Tibial nerve (tissue), 4 donors: ENCODE measurements at regions not wholly inside any gene's neighbourhood (a gene's known extent, or its start where the extent isn't known, plus 50 kb on each side); places are given as distances from the start of the nearest gene placed in this dataset. TPM values are rescaled to one million over a fixed set of nuclear protein-coding genes. Genes with fewer than 3 reads are reported as not detected.

Experiments
- DNase-seq, 2 donors: peaks; one replicate each; pipeline ENCODE4 v3.0.0-alpha.2; 2019; ENCODE audit warnings: low spot score in 2 of 2
- H3K27ac ChIP-seq, 4 donors: fragments of 200-600 bp; sonication (generic) in 3 of 4; one replicate each; pipeline ENCODE4 v1.5.1; 2017 to 2019; ENCODE audit warnings: mild to moderate bottlenecking in 1 of 4
- H3K27me3 ChIP-seq, 2 donors: fragments of 200-600 bp; sonication (generic) in 1 of 2; one replicate each; pipeline versions ENCODE4 v1.5.1 to v1.6.0; 2017 to 2019
- H3K36me3 ChIP-seq, 3 donors: fragments of 200-600 bp; sonication (generic); one replicate each; pipeline ENCODE4 v1.5.1; 2018 to 2019
- H3K4me1 ChIP-seq, 4 donors: fragments of 200-600 bp; sonication (generic) in 3 of 4; one replicate each; pipeline ENCODE4 v1.5.1; 2017 to 2019
- H3K4me3 ChIP-seq, 4 donors: fragments of 200-600 bp; sonication (generic) in 3 of 4; one replicate each; pipeline ENCODE4 v1.5.1; 2017 to 2019; ENCODE audit warnings: mild to moderate bottlenecking in 1 of 4, moderate library complexity in 1 of 4
- H3K9me3 ChIP-seq, 4 donors: fragments of 200-600 bp; sonication (generic) in 3 of 4; one replicate each; pipeline ENCODE4 v1.5.1; 2017 to 2019
- EP300 ChIP-seq, 2 donors: sonication (generic); formaldehyde crosslinking; IDR thresholded peaks; one replicate each; pipeline ENCODE4 v1.6.1; 2017; ENCODE audit warnings: antibody characterized with exemption in 2 of 2, mild to moderate bottlenecking in 1 of 2
- POLR2A ChIP-seq, 2 donors: fragments of 450-650 bp; IDR thresholded peaks; one replicate each; pipeline ENCODE4 v1.6.1; 2017; ENCODE audit warnings: antibody characterized with exemption in 2 of 2, mild to moderate bottlenecking in 2 of 2, moderate library complexity in 2 of 2
- WGBS, 2 donors: methylation state at CpG; one replicate each; pipeline ENCODE4 v1.1.5; 2018; 5-methylcytosine and 5-hydroxymethylcytosine counted together
- small RNA-seq: library from RNA; depleted of rRNA; stranded (forward); fragments of <200 nt; gene quantifications from one replicate; pipeline ENCODE3, GENCODE V24; 2016
- TF ChIP-seq, protein P1 (sequence below), 5 experiments: fragments of 200-600 bp in 3 of 5; fragments of 450-650 bp in 2 of 5; sonication (generic) in 3 of 5; IDR thresholded peaks; one replicate each; pipeline ENCODE4 v1.5.1; 2016 to 2019; ENCODE audit warnings: antibody characterized with exemption in 5 of 5, mild to moderate bottlenecking in 3 of 5, moderate library complexity in 2 of 5

- H3K27me3 ChIP-seq = no peaks in the 10 kb centered on the region
- no peak overlapping the region for H3K4me3 ChIP-seq
- H3K36me3 ChIP-seq = no peaks in the 10 kb centered on the region
- peak overlapping the region; percentile 41 to 77 (median 52) for H3K27ac ChIP-seq
- TF ChIP-seq, protein P1, sequence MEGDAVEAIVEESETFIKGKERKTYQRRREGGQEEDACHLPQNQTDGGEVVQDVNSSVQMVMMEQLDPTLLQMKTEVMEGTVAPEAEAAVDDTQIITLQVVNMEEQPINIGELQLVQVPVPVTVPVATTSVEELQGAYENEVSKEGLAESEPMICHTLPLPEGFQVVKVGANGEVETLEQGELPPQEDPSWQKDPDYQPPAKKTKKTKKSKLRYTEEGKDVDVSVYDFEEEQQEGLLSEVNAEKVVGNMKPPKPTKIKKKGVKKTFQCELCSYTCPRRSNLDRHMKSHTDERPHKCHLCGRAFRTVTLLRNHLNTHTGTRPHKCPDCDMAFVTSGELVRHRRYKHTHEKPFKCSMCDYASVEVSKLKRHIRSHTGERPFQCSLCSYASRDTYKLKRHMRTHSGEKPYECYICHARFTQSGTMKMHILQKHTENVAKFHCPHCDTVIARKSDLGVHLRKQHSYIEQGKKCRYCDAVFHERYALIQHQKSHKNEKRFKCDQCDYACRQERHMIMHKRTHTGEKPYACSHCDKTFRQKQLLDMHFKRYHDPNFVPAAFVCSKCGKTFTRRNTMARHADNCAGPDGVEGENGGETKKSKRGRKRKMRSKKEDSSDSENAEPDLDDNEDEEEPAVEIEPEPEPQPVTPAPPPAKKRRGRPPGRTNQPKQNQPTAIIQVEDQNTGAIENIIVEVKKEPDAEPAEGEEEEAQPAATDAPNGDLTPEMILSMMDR (IDR thresholded peaks at IDR 0.05) = no peak
- peak; percentile 35 to 85 for TF ChIP-seq EP300 (IDR thresholded peaks at IDR 0.05)
- H3K9me3 ChIP-seq = no peaks in the 10 kb centered on the region
- DNase-seq = peak in 1 of 2 donors; percentile 16
- peaks cover 0 to 29% (median 5%) of the 10 kb centered on the region in 4 donors for H3K4me1 ChIP-seq
- WGBS, 2 donors = 24 to 26% methylated on average over 4 of the region's 4 CpGs
These were observed 60.8 kb upstream of the ARHGEF26 start for GRCh38 chr3:154060238-154061000.

GRCh38 chr3:154061001-154061370 lies 60.2 kb upstream of the ARHGEF26 start:
- H3K4me3 ChIP-seq = no peak overlapping the region
- WGBS, 2 donors = 26 to 27% methylated on average over 3 of the region's 3 CpGs

DNA sequence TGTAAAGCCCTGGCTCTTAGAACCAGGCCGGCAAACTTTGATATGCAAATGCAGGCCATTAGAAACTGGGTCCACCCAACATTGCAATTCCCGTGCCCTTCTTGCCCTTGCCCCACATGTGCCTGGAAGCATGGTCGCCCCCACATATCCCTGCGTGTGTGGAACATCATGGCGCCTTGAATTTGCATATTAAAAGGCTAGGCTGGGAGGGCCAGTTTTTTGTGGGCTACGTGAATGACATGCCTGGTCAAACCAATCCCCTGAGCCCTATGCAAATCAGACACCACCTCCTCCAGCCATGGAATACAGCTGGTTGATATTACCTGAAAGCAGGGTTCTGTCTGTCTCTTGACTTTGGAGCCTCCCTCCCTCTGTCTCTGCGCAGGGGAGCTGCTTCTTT lies 58.7 kb upstream of the ARHGEF26 start:
- no peaks in the 10 kb centered on the region for H3K27me3 ChIP-seq
- H3K36me3 ChIP-seq = no peaks in the 10 kb centered on the region
- no peak overlapping the region for H3K4me3 ChIP-seq
- DNase-seq = no peak
- H3K27ac ChIP-seq = peak overlapping the region in 1 of 4 donors; percentile 22
- TF ChIP-seq, protein P1 (IDR thresholded peaks at IDR 0.05) = no peak
- TF ChIP-seq EP300 (IDR thresholded peaks at IDR 0.05) (no peak), POLR2A (IDR thresholded peaks at IDR 0.05) (no peak)
- H3K9me3 ChIP-seq = no peaks in the 10 kb centered on the region
- WGBS, 2 donors = 82 to 98% methylated on average over 7 of the region's 7 CpGs
- H3K4me1 ChIP-seq = peaks cover 0 to 29% (median 5%) of the 10 kb centered on the region in 4 donors

More at GRCh38 chr3:154061001-154061370, 60.2 kb upstream of the ARHGEF26 start:
- H3K9me3 ChIP-seq = no peaks in the 10 kb centered on the region
- TF ChIP-seq POLR2A (IDR thresholded peaks at IDR 0.05) (no peak), EP300 (IDR thresholded peaks at IDR 0.05) (peak in 1 of 2 donors; percentile 7)
- H3K36me3 ChIP-seq = no peaks in the 10 kb centered on the region
- peaks cover 0 to 29% (median 5%) of the 10 kb centered on the region in 4 donors for H3K4me1 ChIP-seq
- H3K27me3 ChIP-seq = no peaks in the 10 kb centered on the region
- H3K27ac ChIP-seq = peak overlapping the region; percentile 28 to 77 (median 38)
- no peak for DNase-seq

DNA sequence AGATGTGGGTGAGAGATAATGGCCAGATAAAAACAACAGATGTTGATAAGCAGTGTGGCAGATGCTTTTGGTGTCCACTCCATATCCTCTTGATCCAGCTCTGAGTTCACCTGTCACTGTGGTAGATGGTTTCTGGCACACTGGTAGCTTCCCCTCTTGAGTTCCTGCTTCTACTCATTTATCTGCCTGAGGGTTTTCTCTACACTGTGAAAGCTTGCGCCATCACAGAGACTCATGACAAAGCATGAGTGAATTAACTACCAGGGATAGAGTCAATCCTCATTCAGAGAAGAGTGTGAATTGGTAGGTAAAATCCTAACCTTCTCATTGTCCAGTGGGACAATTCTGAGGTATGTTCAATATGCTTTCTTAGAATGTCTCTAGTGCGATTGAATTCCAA lies 50.0 kb upstream of the ARHGEF26 start:
- no peak for DNase-seq

More for the DNA sequence above, 50.0 kb upstream of the ARHGEF26 start:
- TF ChIP-seq, protein P1 (IDR thresholded peaks at IDR 0.05) = no peak
- TF ChIP-seq POLR2A (IDR thresholded peaks at IDR 0.05) (no peak), EP300 (IDR thresholded peaks at IDR 0.05) (no peak)
- WGBS, 2 donors = 97 to 98% methylated on average over 2 of the region's 2 CpGs
- H3K36me3 ChIP-seq = no peaks in the 10 kb centered on the region
- no peak overlapping the region for H3K4me3 ChIP-seq
- no peak overlapping the region for H3K27ac ChIP-seq
- H3K4me1 ChIP-seq = no peaks in the 10 kb centered on the region
- no peaks in the 10 kb centered on the region for H3K9me3 ChIP-seq
- no peaks in the 10 kb centered on the region for H3K27me3 ChIP-seq

Small RNAs in the stretch of these regions (small RNA-seq; reads per million reads assigned to genes)
- gene RF00019 = not detected
- not detected for gene RF00096
- gene RNU6-901P = not detected
